Activated B cell treated with CpG ODN at 0.5 μM for 24 hours (primary cell): ENCODE measurements at regions not wholly inside any gene's neighbourhood (a gene's known extent, or its start where the extent isn't known, plus 50 kb on each side); places are given as distances from the start of the nearest gene placed in this dataset.
A peak's percentile ranks its signal among the peaks of the same experiment; 100 is the strongest.

Source experiments
- ATAC-seq: fragments of 200-7000 bp; cut with Tn5 transposase; one replicate; pipeline ENCODE4 v1.10.0; 2021; ENCODE audit warnings: low read depth, mild to moderate bottlenecking, moderate library complexity
- CTCF ChIA-PET: fragments of 350-600 bp; sonication (Branson Sonifier 250); formaldehyde crosslinking; loops from one replicate; lab custom pipeline; 2021; ENCODE audit warnings: antibody characterized with exemption; lab: Charles Lee
- POLR2A ChIA-PET: fragments of 350-600 bp; sonication (Branson Sonifier 250); formaldehyde crosslinking; loops from one replicate; lab custom pipeline; 2021; ENCODE audit warnings: antibody characterized with exemption; lab: Charles Lee
- DNase-seq: peaks from one replicate; pipeline ENCODE4 v3.0.0; 2022
- H3K27ac Mint-ChIP-seq: one replicate; pipeline ENCODE4 v1.8.0; 2020; ENCODE audit warnings: mixed read lengths
- H3K27me3 Mint-ChIP-seq: one replicate; pipeline ENCODE4 v1.8.0; 2021; ENCODE audit warnings: mixed read lengths
- H3K36me3 Mint-ChIP-seq: one replicate; pipeline ENCODE4 v1.8.0; 2021; ENCODE audit warnings: low read depth, mixed read lengths
- H3K4me1 Mint-ChIP-seq: one replicate; pipeline ENCODE4 v1.8.0; 2021; ENCODE audit warnings: mixed read lengths
- H3K4me3 Mint-ChIP-seq: one replicate; pipeline ENCODE4 v1.8.0; 2020; ENCODE audit warnings: mild to moderate bottlenecking, mixed read lengths
- H3K9me3 Mint-ChIP-seq: one replicate; pipeline ENCODE4 v1.8.0; 2020; ENCODE audit warnings: mixed read lengths
- intact Hi-C: fragments of 100-400 bp; cut with micrococcal nuclease; formaldehyde crosslinking; loops from one replicate; pipeline ENCODE4 v1.15.1; 2024
- TF ChIP-seq, protein P1 (sequence below): fragments of 200-600 bp; IDR thresholded peaks from one replicate; pipeline ENCODE4 v1.8.0; 2022; ENCODE audit warnings: antibody characterized with exemption, mild to moderate bottlenecking

DNA sequence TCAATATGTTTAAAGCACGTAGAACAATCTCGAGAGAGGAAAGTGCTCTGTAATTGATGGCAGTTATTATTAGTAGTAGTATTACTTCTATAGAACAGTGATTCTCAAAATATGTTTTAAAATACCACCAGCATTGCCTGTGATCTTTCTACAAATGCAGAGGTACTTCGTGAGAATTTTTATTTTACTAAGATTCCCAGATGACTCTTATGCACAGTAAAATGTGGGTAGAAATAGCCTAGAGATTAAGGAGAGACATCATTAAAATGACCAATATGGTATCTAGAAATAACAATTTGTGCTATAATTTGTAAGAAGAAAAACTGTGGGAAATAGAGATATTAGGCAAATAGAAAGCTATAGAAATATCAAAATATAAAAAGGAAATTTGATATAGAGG lies 157.9 kb downstream of the SUCNR1 start:
- Mint-ChIP-seq H3K4me1 (no peaks in the 10 kb centered on the region), H3K36me3 (peaks cover 1% of the 10 kb centered on the region), H3K27ac (no peak overlapping the region), H3K9me3 (peaks cover 18% of the 10 kb centered on the region), H3K27me3 (no peaks in the 10 kb centered on the region), H3K4me3 (no peak overlapping the region)
- TF ChIP-seq, protein P1, sequence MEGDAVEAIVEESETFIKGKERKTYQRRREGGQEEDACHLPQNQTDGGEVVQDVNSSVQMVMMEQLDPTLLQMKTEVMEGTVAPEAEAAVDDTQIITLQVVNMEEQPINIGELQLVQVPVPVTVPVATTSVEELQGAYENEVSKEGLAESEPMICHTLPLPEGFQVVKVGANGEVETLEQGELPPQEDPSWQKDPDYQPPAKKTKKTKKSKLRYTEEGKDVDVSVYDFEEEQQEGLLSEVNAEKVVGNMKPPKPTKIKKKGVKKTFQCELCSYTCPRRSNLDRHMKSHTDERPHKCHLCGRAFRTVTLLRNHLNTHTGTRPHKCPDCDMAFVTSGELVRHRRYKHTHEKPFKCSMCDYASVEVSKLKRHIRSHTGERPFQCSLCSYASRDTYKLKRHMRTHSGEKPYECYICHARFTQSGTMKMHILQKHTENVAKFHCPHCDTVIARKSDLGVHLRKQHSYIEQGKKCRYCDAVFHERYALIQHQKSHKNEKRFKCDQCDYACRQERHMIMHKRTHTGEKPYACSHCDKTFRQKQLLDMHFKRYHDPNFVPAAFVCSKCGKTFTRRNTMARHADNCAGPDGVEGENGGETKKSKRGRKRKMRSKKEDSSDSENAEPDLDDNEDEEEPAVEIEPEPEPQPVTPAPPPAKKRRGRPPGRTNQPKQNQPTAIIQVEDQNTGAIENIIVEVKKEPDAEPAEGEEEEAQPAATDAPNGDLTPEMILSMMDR = no peak
- ATAC-seq (no peak), DNase-seq (no peak)
- intact Hi-C loops = no loop called here
- CTCF ChIA-PET = no interaction called here
- POLR2A ChIA-PET = no interaction called here

DNA sequence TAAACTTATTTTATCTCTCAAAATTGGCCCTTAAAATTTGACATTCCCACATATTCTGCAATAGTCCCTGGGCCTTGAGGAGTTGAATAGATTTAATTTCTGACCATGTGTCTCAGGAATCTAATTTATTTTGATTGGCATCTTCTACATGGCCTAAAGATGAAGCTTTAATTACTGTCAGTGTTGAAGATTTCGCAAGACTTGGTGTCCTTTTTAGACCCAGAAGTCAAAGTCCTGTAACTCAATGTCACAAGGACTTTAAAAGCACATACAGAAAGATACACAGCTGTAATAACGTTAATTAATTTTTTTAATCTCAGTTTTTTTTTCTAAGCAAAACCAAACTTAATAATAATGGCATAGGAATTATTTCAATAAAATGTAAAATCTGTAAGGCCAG lies 163.9 kb downstream of the SUCNR1 start:
- H3K36me3 Mint-ChIP-seq = peaks cover 1% of the 10 kb centered on the region
- no peak for DNase-seq
- H3K27me3 Mint-ChIP-seq = no peaks in the 10 kb centered on the region
- POLR2A ChIA-PET = no interaction called here
- CTCF ChIA-PET = no interaction called here
- no peak overlapping the region for H3K27ac Mint-ChIP-seq
- H3K4me1 Mint-ChIP-seq = peaks cover 9% of the 10 kb centered on the region
- peaks cover 20% of the 10 kb centered on the region for H3K9me3 Mint-ChIP-seq
- TF ChIP-seq, protein P1 = no peak
- ATAC-seq = no peak
- intact Hi-C loops = no loop called here
- no peak overlapping the region for H3K4me3 Mint-ChIP-seq

DNA sequence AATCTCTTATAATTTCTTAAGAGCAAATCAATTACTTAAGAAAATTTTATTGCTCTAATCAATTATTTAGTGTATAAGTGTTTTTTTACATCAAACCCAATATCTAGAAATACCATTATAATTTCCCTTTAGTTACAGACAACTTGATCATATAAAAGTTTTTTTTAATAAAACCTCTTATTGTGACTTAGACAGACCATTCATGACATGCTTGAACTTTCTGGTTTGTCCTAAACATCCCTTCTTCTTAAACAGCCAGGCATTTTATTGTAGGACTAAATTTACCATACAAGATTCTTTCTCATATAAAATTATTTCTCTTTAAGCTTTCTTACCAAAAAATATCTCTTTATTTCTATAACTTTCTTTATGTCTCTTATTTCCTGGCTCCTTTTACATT lies 164.5 kb downstream of the SUCNR1 start:
- ChIA-PET POLR2A (no interaction called here), CTCF (no interaction called here)
- TF ChIP-seq, protein P1 = no peak
- no peak overlapping the region for H3K4me3 Mint-ChIP-seq
- peaks cover 20% of the 10 kb centered on the region for H3K9me3 Mint-ChIP-seq
- H3K4me1 Mint-ChIP-seq = peaks cover 9% of the 10 kb centered on the region
- intact Hi-C loops = no loop called here
- H3K27ac Mint-ChIP-seq = no peak overlapping the region
- peaks cover 1% of the 10 kb centered on the region for H3K36me3 Mint-ChIP-seq
- DNase-seq (no peak), ATAC-seq (no peak)
- H3K27me3 Mint-ChIP-seq = no peaks in the 10 kb centered on the region

DNA sequence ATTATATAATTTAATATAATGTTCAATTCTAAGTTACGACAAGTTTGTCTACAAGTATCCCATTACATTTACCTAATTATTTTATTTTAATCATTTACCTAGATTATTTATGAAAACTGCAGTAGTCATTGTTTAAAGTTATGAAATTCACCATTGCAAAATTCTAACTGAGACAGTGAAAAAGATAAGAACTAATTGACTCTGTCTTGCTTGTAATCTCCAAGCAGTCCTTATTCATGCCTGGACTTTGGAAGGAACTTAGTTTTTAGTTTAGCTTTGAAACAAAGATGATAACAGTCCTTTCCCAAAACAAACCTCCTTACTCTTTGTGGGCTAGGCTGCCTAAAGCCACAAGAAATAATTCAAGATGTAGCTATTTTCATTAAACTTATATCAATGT lies 165.0 kb downstream of the SUCNR1 start:
- TF ChIP-seq, protein P1 = no peak

DNA sequence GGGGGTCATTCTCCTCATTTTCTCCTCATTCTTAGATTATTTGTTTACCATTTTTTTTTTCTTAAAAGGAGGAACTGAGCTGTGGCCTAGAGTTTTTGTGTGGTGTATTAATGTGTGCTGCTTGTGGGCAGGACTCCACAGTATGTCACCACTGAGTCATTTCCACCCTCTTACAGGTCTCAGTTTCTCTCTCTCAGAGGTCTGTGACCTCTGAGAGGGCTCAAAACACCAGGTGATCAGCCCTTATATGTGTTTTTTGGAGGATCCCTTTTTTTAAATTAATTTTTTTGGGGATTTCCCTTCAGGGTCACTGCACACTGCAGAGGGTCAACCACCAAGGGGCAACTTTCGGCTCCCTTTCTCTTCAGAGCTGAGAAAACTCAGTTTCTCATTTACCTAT lies 166.4 kb downstream of the SUCNR1 start:
- Mint-ChIP-seq H3K4me1 (peaks cover 9% of the 10 kb centered on the region), H3K36me3 (peaks cover 1% of the 10 kb centered on the region), H3K27ac (no peak overlapping the region), H3K27me3 (no peaks in the 10 kb centered on the region), H3K4me3 (no peak overlapping the region), H3K9me3 (peaks cover 11% of the 10 kb centered on the region)
- ATAC-seq (peak; percentile 76), DNase-seq (no peak)
- CTCF ChIA-PET = no interaction called here
- intact Hi-C loops = no loop called here
- TF ChIP-seq, protein P1 = no peak
- POLR2A ChIA-PET = no interaction called here

More for the DNA sequence above, 165.0 kb downstream of the SUCNR1 start:
- H3K36me3 Mint-ChIP-seq = peaks cover 1% of the 10 kb centered on the region
- intact Hi-C loops = no loop called here
- peaks cover 14% of the 10 kb centered on the region for H3K9me3 Mint-ChIP-seq
- no peak overlapping the region for H3K27ac Mint-ChIP-seq
- peaks cover 9% of the 10 kb centered on the region for H3K4me1 Mint-ChIP-seq
- H3K4me3 Mint-ChIP-seq = no peak overlapping the region
- no peaks in the 10 kb centered on the region for H3K27me3 Mint-ChIP-seq
- CTCF ChIA-PET = no interaction called here
- ATAC-seq = no peak
- POLR2A ChIA-PET = no interaction called here
- no peak for DNase-seq
